Neural cell (in vitro differentiated cells): ENCODE measurements at regions not wholly inside any gene's neighbourhood (a gene's known extent, or its start where the extent isn't known, plus 50 kb on each side); places are given as distances from the start of the nearest gene placed in this dataset.
A peak's percentile ranks its signal among the peaks of the same experiment; 100 is the strongest.

Experiments
- H2AFZ ChIP-seq: fragments of 200-600, 300-800 bp; sonication (generic), shearing (Covaris generic); 2 replicates; pipeline ENCODE4 v1.6.0; 2014; ENCODE audit warnings: low read depth, mild to moderate bottlenecking, antibody characterized with exemption, low read length, moderate library complexity
- H3F3A ChIP-seq: fragments of 200-600 bp; shearing (Covaris generic); 2 replicates; pipeline ENCODE4 v1.6.1; 2016; ENCODE audit warnings: mild to moderate bottlenecking, moderate library complexity, mixed read lengths, antibody characterized with exemption, low read length; ENCODE audit not compliant: insufficient read depth, poor library complexity, severe bottlenecking
- H3K27ac ChIP-seq: fragments of 200-600, 300-800 bp; sonication (generic), shearing (Covaris generic); 2 replicates; pipeline ENCODE4 v1.5.1; 2014; ENCODE audit warnings: mild to moderate bottlenecking, low read length, moderate library complexity
- H3K27me3 ChIP-seq: fragments of 300-800, 200-600 bp; sonication (generic), shearing (Covaris generic); 2 replicates; pipeline ENCODE4 v1.6.0; 2014; ENCODE audit warnings: mild to moderate bottlenecking, low read depth, low read length, moderate library complexity; ENCODE audit not compliant: insufficient read depth
- H3K36me3 ChIP-seq: fragments of 300-800, 200-600 bp; sonication (generic), shearing (Covaris generic); 2 replicates; pipeline ENCODE4 v1.5.1; 2014; ENCODE audit warnings: mild to moderate bottlenecking, antibody characterized with exemption, low read length, moderate library complexity; ENCODE audit not compliant: insufficient read depth
- H3K4me2 ChIP-seq: fragments of 300-800, 200-600 bp; sonication (generic), shearing (Covaris generic); 2 replicates; pipeline ENCODE4 v1.6.0; 2014; ENCODE audit warnings: mild to moderate bottlenecking, low read length
- H3K4me3 ChIP-seq: fragments of 300-800, 200-600 bp; sonication (generic), shearing (Covaris generic); 2 replicates; pipeline ENCODE4 v1.5.1; 2014; ENCODE audit warnings: mild to moderate bottlenecking, low read length, moderate library complexity
- H3K79me2 ChIP-seq: fragments of 200-600 bp; shearing (Covaris generic); replicated peaks from 2 replicates; pipeline ENCODE4 v1.6.0; 2014; ENCODE audit warnings: mild to moderate bottlenecking, low read length, moderate library complexity; ENCODE audit not compliant: insufficient read depth
- H3K9ac ChIP-seq: fragments of 300-800, 200-600 bp; sonication (generic), shearing (Covaris generic); 2 replicates; pipeline ENCODE4 v1.6.1; 2016; ENCODE audit warnings: mild to moderate bottlenecking, low read length, mixed read lengths
- H3K9me2 ChIP-seq: fragments of 200-600 bp; shearing (Covaris generic); 2 replicates; pipeline ENCODE4 v1.6.1; 2016; ENCODE audit warnings: mild to moderate bottlenecking, low read length, mixed read lengths; ENCODE audit not compliant: insufficient read depth
- H3K9me3 ChIP-seq: fragments of 200-600, 300-800 bp; sonication (generic), shearing (Covaris generic); 2 replicates; pipeline ENCODE4 v1.6.1; 2016; ENCODE audit warnings: mild to moderate bottlenecking, mixed run types, low read length, moderate library complexity, mixed read lengths
- H4K20me1 ChIP-seq: fragments of 200-600 bp; shearing (Covaris generic); 2 replicates; pipeline ENCODE4 v1.6.1; 2016; ENCODE audit warnings: mild to moderate bottlenecking, mixed run types; ENCODE audit not compliant: insufficient read depth
- CTCF ChIP-seq: fragments of 450-650 bp; IDR thresholded peaks from 2 replicates; pipeline ENCODE4 v1.5.1; 2014; ENCODE audit warnings: antibody characterized with exemption, mild to moderate bottlenecking, moderate library complexity; ENCODE audit not compliant: poor library complexity, severe bottlenecking
- EP300 ChIP-seq: fragments of 450-650 bp; conservative IDR thresholded peaks from 2 replicates; pipeline ENCODE4 v1.6.1; 2014; ENCODE audit warnings: antibody characterized with exemption, mild to moderate bottlenecking, moderate library complexity; ENCODE audit not compliant: poor library complexity, severe bottlenecking
- EZH2 ChIP-seq: fragments of 200-600, 300-800 bp; shearing (Covaris generic), sonication (generic); IDR thresholded peaks from 2 replicates; pipeline ENCODE4 v1.6.1; 2014; ENCODE audit warnings: antibody characterized with exemption, low read length, borderline replicate concordance, mild to moderate bottlenecking; ENCODE audit not compliant: insufficient read depth, poor library complexity, severe bottlenecking
- MXI1 ChIP-seq: fragments of 450-650 bp; conservative IDR thresholded peaks from 2 replicates; pipeline ENCODE4 v1.6.1; 2014; ENCODE audit warnings: antibody characterized with exemption, mild to moderate bottlenecking; ENCODE audit not compliant: poor library complexity, severe bottlenecking
- POLR2AphosphoS5 ChIP-seq: IDR thresholded peaks from 2 replicates; pipeline ENCODE4 v1.6.1; 2012
- REST ChIP-seq: IDR thresholded peaks from 2 replicates; pipeline ENCODE4 v1.6.1; 2012; ENCODE audit warnings: borderline replicate concordance
- SMC3 ChIP-seq: fragments of 450-650 bp; conservative IDR thresholded peaks from 2 replicates; pipeline ENCODE4 v1.6.1; 2014; ENCODE audit warnings: antibody characterized with exemption, mild to moderate bottlenecking, moderate library complexity; ENCODE audit not compliant: poor library complexity
- TAF1 ChIP-seq: IDR thresholded peaks from 2 replicates; pipeline ENCODE4 v1.6.1; 2012; ENCODE audit warnings: low read depth

- Histone ChIP-seq H3K4me3 (peak overlapping the region; percentile 53), H3K79me2 (no peaks in the 10 kb centered on the region), H3K9me2 (peaks cover 4% of the 10 kb centered on the region), H3F3A (peaks cover 9% of the 10 kb centered on the region), H3K4me2 (peak overlapping the region; percentile 17), H3K27me3 (no peaks in the 10 kb centered on the region), H3K36me3 (no peaks in the 10 kb centered on the region), H4K20me1 (no peaks in the 10 kb centered on the region), H3K9me3 (no peaks in the 10 kb centered on the region), H3K27ac (peak overlapping the region; percentile 84), H3K9ac (peak overlapping the region; percentile 47), H2AFZ (no peak overlapping the region)
- TF ChIP-seq POLR2AphosphoS5 (peak; percentile 36), MXI1 (no peak), EP300 (peak; percentile 44), SMC3 (no peak), REST (peak; percentile 87)
Observed at GRCh38 chr1:14027099-14027498, 327.1 kb downstream of the PRDM2 start.

GRCh38 chr1:14031461-14031860 lies 331.5 kb downstream of the PRDM2 start:
- TF ChIP-seq MXI1 = no peak
- TF ChIP-seq TAF1 = no peak
- TF ChIP-seq POLR2AphosphoS5 = no peak
- no peak for TF ChIP-seq CTCF
- no peak for TF ChIP-seq EZH2
- TF ChIP-seq REST = no peak
- H3K27me3 ChIP-seq = no peaks in the 10 kb centered on the region

More at GRCh38 chr1:14031461-14031860, 331.5 kb downstream of the PRDM2 start:
- peaks cover 6% of the 10 kb centered on the region for H3F3A ChIP-seq
- H4K20me1 ChIP-seq = no peaks in the 10 kb centered on the region
- peak overlapping the region; percentile 36 for H3K4me2 ChIP-seq
- no peak overlapping the region for H3K4me3 ChIP-seq
- H3K79me2 ChIP-seq = no peaks in the 10 kb centered on the region
- H3K9ac ChIP-seq = no peak overlapping the region
- H3K9me3 ChIP-seq = peaks cover 12% of the 10 kb centered on the region
- no peak overlapping the region for H2AFZ ChIP-seq
- peak overlapping the region; percentile 45 for H3K27ac ChIP-seq
- no peaks in the 10 kb centered on the region for H3K9me2 ChIP-seq
- no peaks in the 10 kb centered on the region for H3K36me3 ChIP-seq
